HCT116 (cell line): ENCODE measurements at regions not wholly inside any gene's neighbourhood (a gene's known extent, or its start where the extent isn't known, plus 50 kb on each side); places are given as distances from the start of the nearest gene placed in this dataset.

Experiments
- CEBPB ChIP-seq: IDR thresholded peaks from 2 replicates; pipeline ENCODE4 v1.6.1; 2012; ENCODE audit warnings: low read depth
- CTCF ChIP-seq, 3 experiments: fragments of 200-600 bp in 1 of 3; sonication (generic) in 1 of 3; IDR thresholded peaks in 2 of 3; conservative IDR thresholded peaks in 1 of 3; 2 replicates each; pipeline ENCODE4 v1.5.1; 2012 to 2017; ENCODE audit warnings: low read depth in 2 of 3, low read length in 2 of 3, antibody characterized with exemption in 1 of 3, borderline replicate concordance in 1 of 3, control low read depth in 1 of 3, mild to moderate bottlenecking in 1 of 3, mixed read lengths in 1 of 3, mixed run types in 1 of 3, moderate library complexity in 1 of 3; ENCODE audit not compliant: insufficient read depth in 1 of 3
- POLR2A ChIP-seq: IDR thresholded peaks from 2 replicates; pipeline ENCODE4 v1.7.0; 2011; ENCODE audit warnings: borderline replicate concordance; ENCODE audit not compliant: insufficient read depth, insufficient read length; ENCODE audit errors: extremely low read depth
- POLR2AphosphoS5 ChIP-seq: IDR thresholded peaks from 2 replicates; pipeline ENCODE4 v1.6.1; 2011; ENCODE audit warnings: mild to moderate bottlenecking, low read depth, low read length, moderate library complexity
- TCF7L2 ChIP-seq: IDR thresholded peaks from 2 replicates; pipeline ENCODE4 v1.7.0; 2011; ENCODE audit warnings: borderline replicate concordance, inconsistent platforms; ENCODE audit not compliant: insufficient read depth, insufficient read length; ENCODE audit errors: extremely low read depth

DNA sequence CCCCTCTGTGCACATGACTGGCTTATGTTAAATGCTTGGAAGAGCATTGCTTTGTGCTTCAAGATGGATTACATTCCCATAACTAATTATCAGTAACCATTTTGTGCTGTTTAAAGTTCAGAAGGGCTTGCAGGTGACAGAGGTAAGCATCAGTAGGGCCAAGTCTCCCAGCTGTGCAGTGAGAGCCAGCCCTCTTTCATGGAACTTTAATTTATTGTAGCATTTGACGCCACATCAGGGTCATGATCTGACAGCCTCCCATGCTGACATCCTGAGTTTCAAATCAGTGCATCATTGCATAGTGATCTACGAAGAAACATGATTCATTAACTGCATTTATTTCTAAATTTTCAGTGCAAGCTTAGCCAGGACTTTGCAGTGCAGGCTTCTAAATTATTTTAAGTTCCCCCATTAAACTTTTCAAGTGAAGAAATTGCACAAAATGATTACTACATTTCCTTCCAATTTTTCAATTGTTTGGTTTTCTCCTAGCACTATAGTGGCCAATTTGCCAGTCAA lies 380.9 kb downstream of the UTRN start:
- TF ChIP-seq TCF7L2: no peak
- TF ChIP-seq CTCF (IDR thresholded peaks at IDR 0.05 in 2 of 3, conservative IDR thresholded peaks at IDR 0.05 in 1 of 3; ENCODE audit: borderline replicate concordance in 1 of 3, insufficient read depth in 1 of 3, low read depth in 2 of 3, low read length in 2 of 3): no peak
- TF ChIP-seq CEBPB: no peak
- TF ChIP-seq POLR2AphosphoS5: no peak
- TF ChIP-seq POLR2A: no peak
